ENCODE measurements at regions not wholly inside any gene's neighbourhood (a gene's known extent, or its start where the extent isn't known, plus 50 kb on each side); places are given as distances from the start of the nearest gene placed in this dataset.

GRCh38 chr2:238554468-238555315 is 128.0 kb downstream of the ASB1 start:
- intact Hi-C loops (cut with micrococcal nuclease): no loop called here

GRCh38 chr2:238555786-238556542 is 129.2 kb downstream of the ASB1 start:
- intact Hi-C loops (cut with micrococcal nuclease): no loop called here
- ATAC-seq (no peak), DNase-seq (no peak)

More at GRCh38 chr2:238554468-238555315, 128.0 kb downstream of the ASB1 start:
- no peak for DNase-seq
- no peak for ATAC-seq

GRCh38 chr2:238557431-238557830 is 130.7 kb downstream of the ASB1 start:
- DNase-seq: no peak
- ATAC-seq: no peak
- intact Hi-C loops (cut with micrococcal nuclease): no loop called here

- intact Hi-C loops (cut with micrococcal nuclease): no loop called here
- no peak for ATAC-seq
Observed at GRCh38 chr2:238557936-238558335, 131.2 kb downstream of the ASB1 start.

DNA sequence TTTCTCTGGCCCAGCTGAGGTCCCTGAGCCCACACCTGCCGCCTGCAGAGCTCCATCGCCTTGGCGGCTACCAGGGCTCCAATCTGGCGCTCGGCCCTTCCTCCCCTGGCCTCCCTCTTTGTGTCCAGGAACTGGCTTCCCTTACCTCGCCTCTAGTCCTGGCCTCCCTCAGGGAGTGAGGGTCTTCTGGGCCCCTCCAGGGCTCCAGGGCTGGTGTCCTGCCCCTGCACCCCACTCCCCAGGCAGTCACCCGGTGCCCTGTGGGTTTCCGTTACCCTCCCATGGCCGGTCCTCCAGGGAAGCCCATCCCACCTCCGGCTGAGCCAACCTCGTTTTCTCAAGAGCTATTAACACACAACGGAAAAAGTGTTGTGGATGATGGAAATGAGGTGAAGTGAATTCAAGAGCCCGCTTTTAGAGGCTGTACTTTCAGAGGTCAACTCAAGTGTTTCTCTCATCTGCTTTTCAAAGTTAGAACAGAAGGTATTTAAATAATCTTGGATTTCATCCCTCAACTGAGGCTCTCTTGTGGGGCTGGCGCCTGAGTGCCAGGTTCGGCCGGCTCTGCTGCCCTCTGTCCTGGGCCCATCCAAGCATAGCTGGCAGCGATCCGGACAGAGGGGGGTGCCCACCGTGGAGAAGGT is 131.9 kb downstream of the ASB1 start:
- intact Hi-C loops (cut with micrococcal nuclease): no loop called here
- no peak for DNase-seq
- peak; percentile 55 for ATAC-seq

More at GRCh38 chr2:238557936-238558335, 131.2 kb downstream of the ASB1 start:
- DNase-seq: no peak

DNA sequence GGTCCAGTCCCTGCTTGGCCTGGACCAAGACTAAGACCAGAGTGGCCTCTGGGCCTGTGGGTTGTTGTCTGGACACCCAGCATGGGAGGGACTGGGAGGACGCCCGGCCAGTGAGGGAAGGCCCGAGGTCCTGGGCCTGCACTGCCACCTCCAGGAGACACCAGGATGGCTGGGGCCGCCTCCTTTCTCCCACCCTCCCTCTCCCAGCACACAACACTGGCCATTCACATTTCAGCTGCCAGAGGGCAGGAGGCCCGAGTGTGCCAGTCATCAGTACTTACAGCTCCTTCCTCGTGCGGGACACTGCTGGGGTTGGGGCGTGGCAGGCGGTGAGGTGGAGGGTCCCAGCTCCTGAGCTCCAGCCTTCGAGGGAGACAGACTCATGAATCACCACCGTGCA is 133.5 kb downstream of the ASB1 start:
- intact Hi-C loops (cut with micrococcal nuclease): no loop called here
- ATAC-seq (no peak), DNase-seq (no peak)

GRCh38 chr2:238561230-238561629 is 134.5 kb downstream of the ASB1 start:
- ATAC-seq: no peak

GRCh38 chr2:238562446-238562845 is 135.7 kb downstream of the ASB1 start:
- no peak for ATAC-seq
- intact Hi-C loops (cut with micrococcal nuclease): no loop called here
- DNase-seq: no peak

More at GRCh38 chr2:238561230-238561629, 134.5 kb downstream of the ASB1 start:
- no peak for DNase-seq
- intact Hi-C loops (cut with micrococcal nuclease): no loop called here

- ATAC-seq: no peak
- DNase-seq: no peak
- intact Hi-C loops (cut with micrococcal nuclease): no loop called here
Observed at GRCh38 chr2:238563551-238563950, 136.8 kb downstream of the ASB1 start.

GRCh38 chr2:238564286-238564920 is 137.7 kb downstream of the ASB1 start:
- intact Hi-C loops (cut with micrococcal nuclease): no loop called here
- no peak for DNase-seq
- no peak for ATAC-seq

DNA sequence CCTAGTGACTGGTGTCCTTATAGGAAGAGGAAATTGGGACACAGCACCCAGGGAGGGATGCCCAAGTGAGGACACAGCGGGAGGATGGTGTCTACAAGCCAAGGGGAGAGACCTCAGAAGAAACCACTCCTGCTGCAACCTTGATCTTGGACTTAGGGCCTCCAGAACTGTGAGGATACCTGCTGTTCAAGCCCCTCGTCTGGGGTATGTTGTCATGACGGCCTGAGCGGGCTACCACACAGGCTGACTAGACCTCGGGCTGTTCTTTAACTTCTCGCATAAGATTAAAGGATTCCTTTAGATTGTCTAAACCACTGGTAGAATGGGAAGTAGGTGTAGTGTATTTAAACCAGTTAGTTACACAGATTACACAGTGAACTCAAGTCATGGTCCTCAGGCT is 138.3 kb downstream of the ASB1 start:
- DNase-seq (no peak), ATAC-seq (no peak)
- intact Hi-C loops (cut with micrococcal nuclease): no loop called here

- DNase-seq (no peak), ATAC-seq (no peak)
- intact Hi-C loops (cut with micrococcal nuclease): no loop called here
Observed at GRCh38 chr2:238566001-238566645, 139.4 kb downstream of the ASB1 start.

- DNase-seq (no peak), ATAC-seq (no peak)
- intact Hi-C loops (cut with micrococcal nuclease): no loop called here
Observed at GRCh38 chr2:238567067-238567855, 140.5 kb downstream of the ASB1 start.

DNA sequence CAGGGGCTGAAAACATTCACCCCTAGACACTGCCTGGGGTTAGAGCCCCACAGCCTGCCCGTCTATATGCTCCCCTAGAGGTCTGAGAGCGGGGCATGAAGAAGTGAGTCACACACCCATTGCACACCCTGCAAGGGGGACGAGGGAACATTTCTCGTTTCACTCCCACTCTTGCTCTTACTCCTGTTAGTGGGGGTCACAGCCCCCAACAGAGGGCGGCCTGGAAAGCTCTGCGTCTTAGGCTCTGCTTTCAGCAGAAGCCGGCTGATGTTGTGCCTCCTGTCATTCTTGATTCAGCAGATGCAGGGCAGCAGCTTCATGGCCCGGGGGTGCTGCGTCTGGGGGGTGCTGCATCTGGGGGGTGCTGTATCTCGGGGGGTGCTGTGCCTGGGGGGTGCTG is 141.3 kb downstream of the ASB1 start:
- ATAC-seq: no peak
- DNase-seq: no peak
- intact Hi-C loops (cut with micrococcal nuclease): no loop called here

DNA sequence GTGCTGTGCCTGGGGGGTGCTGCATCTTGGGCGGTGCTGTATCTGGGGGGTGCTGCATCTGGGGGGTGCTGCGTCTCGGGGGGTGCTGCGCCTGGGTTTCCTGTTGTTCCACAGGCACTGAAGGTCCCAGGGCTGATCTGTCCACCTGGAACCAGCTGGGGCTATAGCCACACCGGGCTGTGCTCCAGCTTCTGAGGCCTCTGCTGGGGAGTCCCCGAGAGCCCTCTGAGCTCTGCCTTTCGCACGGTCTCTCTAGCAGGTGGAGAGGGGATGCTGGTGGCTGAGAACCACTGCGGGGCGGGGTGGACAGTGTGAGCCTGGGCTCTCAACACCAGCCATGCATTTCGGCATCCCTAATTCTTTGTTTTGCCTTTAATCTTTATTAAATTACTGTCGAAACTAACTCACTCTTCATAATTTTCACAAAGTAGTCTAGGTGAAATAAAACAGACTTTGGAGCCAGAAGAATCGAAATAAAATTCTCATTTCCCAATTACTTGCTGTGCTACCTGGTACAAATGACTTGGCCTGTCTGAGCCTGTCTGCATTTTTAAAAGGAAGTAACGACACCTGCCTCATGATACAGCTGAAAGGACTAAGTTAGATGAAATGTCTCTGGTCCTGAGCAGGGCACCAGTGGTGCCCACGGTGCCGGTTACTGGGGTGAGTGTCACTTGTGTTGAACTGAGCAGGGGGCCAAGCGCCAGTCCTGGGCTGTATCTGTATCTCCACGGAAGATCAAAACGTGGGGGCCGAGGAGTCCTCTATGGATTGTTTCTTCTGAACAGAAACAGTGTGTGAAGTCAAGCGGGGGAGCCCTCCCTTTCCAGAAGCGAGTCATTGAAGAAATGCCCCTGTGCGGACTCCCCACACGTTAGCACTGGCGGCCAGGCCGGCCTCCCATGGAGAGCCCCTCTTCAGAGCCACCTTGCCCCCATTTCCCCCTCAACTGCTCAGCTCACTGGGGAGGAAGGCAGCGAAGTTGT is 142.0 kb downstream of the ASB1 start:
- DNase-seq (no peak), ATAC-seq (no peak)
- intact Hi-C loops (cut with micrococcal nuclease): no loop called here

- DNase-seq: peak; percentile 62
Observed at GRCh38 chr2:238569507-238570195, 142.9 kb downstream of the ASB1 start.

DNA sequence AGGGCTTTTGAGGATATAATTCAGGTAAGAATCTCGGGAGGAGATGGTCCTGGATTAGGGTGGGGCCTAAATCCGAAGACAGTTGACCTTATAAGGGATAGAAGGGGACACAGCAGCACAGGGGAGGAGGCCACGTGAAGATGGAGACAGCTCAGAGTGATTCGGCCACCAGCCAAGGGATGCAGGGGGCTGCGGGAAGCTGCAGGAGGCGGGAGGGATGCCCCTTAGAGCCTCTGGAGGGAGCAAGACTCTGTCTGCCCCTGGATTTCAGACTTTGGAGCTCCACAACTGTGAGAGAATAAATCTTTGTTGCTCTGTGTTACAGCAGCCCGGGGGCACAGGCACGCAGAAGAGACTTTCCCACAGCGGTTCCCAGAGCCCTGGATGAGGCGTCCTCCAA is 143.7 kb downstream of the ASB1 start:
- no peak for DNase-seq
- ATAC-seq: no peak
- intact Hi-C loops (cut with micrococcal nuclease): no loop called here

More at GRCh38 chr2:238569507-238570195, 142.9 kb downstream of the ASB1 start:
- intact Hi-C loops (cut with micrococcal nuclease): no loop called here
- ATAC-seq: peak; percentile 38

Measured in left ventricle myocardium superior (tissue), 1 donor.